ENCODE measurements at regions not wholly inside any gene's neighbourhood (a gene's known extent, or its start where the extent isn't known, plus 50 kb on each side); places are given as distances from the start of the nearest gene placed in this dataset.

GRCh38 chr4:177699365-177700213 lies 257.4 kb upstream of the AGA start:
- no peak for TF ChIP-seq IRF3 (IDR thresholded peaks at IDR 0.05)
- TF ChIP-seq SPI1 (IDR thresholded peaks at IDR 0.05; ENCODE audit: borderline replicate concordance, insufficient read depth, low read depth, low read length), result no peak
- no peak for TF ChIP-seq POLR2A (IDR thresholded peaks at IDR 0.05; ENCODE audit: low read depth, low read length)
- TF ChIP-seq SMAD1 (IDR thresholded peaks at IDR 0.05; ENCODE audit: low read depth, partially characterized antibody), result no peak
- TF ChIP-seq ZZZ3 (IDR thresholded peaks at IDR 0.05; ENCODE audit: control insufficient read depth, insufficient read length, low read depth), result no peak
- no peak for TF ChIP-seq SP1 (IDR thresholded peaks at IDR 0.05; ENCODE audit: low read depth, low read length)
- TF ChIP-seq RFX5 (IDR thresholded peaks at IDR 0.05; ENCODE audit: low read depth, low read length), result no peak
- TF ChIP-seq ZBTB40 (IDR thresholded peaks at IDR 0.05; ENCODE audit: borderline replicate concordance), result no peak
- no peak for TF ChIP-seq NR2F1 (conservative IDR thresholded peaks at IDR 0.05)
- no peak for TF ChIP-seq CBX3 (IDR thresholded peaks at IDR 0.05; ENCODE audit: borderline replicate concordance, low read depth)

Data from GM12878 (cell line).